GM19438 (cell line): ENCODE measurements at regions not wholly inside any gene's neighbourhood (a gene's known extent, or its start where the extent isn't known, plus 50 kb on each side); places are given as distances from the start of the nearest gene placed in this dataset.
"Not testable (repeated sequence)": the region's sequence is repeated elsewhere in the genome, so short reads cannot be mapped to it uniquely, and the experiment has no call there.

Experiments used
- ATAC-seq: cut with Tn5 transposase; IDR thresholded peaks from one replicate; pipeline ENCODE4 v1.9.1; 2021; ENCODE audit warnings: low read depth; ENCODE audit not compliant: unreplicated experiment

DNA sequence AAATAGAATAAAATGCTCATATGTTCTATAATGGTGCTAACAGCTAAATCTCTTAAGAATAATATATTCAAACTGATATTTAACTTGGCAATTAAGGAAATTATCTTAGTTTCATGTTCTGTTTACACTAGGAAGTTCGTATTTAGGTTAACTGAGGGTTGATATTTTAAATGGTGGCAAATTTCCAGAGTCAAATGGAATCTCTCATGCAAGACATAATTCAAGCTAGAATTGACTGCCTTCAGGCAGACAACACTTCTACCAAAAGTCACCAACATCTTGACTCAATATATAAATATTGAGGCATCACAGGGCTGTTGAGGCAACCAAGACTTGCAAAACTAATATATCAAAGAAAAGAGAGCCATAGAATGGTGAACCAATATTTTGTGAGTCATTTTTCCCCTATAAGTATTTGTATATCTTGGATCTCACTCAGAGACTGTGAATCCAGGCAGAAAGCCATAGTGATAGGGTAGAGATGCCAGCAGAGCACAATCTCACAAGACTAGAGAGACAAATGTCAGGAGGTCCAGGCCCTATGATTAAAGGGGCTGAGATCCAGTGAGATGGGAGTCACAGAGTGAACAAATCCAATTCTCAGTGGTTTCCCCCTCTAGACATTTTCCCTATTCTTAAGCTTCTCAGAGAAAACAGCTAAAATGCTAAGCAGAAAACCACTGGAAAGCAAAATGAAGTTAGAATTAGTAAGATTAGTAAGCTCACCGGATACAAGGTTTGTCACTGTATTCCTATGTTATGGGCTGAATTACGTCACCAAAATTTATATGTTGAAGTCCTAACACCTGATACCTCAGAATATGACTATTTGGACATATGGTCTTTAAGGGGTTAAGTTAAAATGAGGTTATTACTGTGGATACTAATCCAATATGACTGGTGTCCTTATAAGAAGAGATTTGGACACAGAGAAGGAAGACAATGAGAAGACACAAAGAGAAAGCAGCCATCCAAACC, 358.2 kb upstream of the UBE2E3 start:
- ATAC-seq = no peak

DNA sequence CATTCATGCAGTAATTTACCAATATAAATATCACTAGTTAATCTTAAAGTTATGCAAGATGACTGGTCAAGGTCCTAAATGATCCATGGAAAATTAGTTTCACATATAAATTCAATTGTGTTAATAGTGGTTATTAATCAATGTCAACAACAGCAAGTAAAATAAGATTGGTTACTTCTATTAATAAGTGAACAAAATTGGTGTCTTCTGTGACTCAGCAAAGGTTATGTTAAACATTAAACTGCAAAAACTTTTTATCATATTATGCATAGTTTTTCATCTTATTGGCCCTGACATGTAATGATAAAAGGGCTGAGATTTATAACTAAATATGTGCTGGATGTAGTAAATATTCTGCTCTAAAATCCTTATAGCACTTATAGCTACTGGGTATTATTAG, 359.0 kb upstream of the UBE2E3 start:
- no peak for ATAC-seq

DNA sequence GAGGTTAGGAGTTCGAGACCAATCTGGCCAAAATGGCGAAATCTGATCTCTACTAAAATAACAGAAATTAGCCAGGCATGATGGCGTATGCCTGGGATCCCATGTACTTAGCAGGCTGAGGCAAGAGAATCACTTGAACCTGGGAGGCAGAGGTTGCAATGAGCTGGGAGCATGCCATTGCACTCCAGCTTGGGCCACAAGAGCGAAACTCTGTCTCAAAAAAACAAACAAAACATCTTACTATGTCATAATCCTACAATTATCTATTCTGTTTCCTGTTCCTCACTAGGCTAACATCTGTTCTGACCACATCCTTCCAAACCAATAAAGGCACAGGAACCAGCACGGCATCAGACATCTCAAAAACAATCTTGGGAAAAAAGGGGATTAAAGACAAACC, 361.8 kb upstream of the UBE2E3 start:
- no peak for ATAC-seq

DNA sequence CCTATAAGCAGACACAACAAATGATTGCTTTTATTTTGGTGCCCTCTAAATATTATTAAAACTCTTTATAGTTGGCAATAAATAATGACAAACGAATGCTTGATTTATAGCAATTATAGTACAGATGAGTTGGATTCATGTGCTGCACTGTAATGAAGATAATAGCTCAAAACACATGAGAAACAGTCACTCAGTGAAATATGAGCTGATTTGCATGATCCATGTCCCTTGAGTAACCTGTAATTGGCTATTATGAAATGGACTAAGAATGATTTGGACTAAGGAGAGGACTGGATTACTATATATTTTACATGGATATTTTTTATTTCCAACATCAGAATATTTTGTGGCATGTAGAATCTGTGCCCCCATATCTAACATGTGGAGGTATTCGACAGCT, 365.6 kb upstream of the UBE2E3 start:
- no peak for ATAC-seq

DNA sequence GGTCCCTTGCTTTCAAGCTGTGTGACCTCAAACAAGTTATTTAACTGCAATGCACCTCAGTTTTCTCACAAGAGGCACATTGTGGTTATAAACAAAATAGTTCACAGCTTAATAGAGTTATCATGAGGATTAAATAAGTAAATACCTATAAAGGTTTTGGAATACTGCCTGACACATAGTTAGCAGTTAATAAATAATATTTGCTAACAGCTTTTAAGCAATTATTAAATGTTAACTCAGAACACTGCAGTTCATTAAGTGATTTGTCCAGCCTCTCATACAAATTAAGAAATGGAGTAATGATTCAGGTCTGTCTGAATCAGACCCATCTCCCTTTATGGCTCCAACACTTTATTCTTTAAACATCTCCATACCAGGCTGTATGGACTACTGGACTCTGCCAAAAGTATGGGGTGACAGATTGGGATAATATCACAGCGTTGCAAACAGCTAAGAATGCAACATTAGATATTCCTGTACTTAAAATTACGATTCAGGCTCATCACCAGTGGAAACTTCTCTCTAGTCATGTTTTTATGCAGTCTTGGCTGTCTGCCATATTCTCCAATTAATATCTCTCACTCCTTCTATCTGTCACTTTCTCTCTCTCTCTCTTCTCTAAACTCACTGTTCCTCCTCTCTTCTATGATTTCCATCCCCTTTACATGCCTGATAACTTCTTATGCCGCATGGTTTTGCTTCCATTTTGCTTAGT, 370.6 kb upstream of the UBE2E3 start:
- no peak for ATAC-seq

DNA sequence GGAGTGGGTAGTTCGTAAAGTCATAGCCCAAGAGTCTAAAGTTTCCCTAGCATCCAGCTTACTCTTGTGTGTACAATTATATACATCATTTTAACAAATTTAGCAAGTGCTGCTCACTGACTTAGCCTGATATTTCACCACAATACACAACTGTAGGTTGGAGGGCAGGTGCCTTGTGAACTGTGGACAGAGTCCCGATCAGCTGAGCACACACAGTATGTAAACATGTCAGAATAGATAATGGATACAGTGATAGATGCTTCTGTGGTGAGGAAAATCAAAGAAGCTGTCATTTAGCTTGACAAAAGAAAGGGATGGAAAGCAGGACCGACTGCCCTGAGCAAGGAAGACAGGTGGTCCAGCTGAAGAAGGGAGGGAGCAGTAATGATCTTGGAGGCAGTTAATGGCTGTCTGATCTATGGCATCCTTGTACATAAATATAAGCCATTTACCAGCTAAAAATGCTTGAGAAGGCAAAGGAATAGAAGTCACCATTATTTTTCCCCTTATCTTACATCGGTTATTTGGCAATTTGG, 372.8 kb upstream of the UBE2E3 start:
- ATAC-seq = no peak

DNA sequence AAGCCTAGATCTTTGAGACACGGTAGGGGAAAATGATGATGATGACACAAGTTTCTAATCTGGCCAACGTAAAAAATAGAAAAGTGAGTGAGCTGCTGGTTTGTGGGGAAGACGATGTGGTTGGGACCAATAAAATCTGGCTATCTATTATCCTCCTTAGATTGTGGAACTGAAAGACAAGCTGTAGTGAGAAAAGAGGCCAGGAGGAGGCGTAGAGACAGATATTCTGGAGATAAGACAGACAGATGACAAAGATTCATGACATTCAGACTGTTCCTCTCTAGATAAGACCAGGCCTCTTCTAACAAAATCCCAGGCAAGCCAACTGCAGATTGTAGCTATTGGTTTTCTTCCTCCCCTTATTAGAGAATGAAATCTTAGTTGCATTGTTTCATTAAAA, 376.3 kb upstream of the UBE2E3 start:
- peak; percentile 72 for ATAC-seq

DNA sequence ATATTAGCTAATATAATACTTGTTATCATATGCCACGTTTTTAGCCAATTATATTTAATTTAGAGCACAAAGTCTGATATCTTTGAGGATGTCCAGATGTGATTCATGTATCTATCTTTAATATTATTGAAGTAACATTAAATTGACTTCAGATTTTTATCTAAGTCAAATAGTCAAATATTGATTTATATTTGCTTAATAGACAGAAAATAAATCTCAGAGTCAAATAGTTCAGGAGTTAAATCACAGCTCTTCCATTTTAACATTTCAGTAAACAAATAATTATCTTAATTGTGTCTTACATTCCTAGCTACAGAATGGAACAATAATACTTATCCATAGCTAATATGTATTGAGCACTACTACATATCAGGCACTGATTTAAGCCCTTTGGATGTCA, 379.4 kb upstream of the UBE2E3 start:
- no peak for ATAC-seq

DNA sequence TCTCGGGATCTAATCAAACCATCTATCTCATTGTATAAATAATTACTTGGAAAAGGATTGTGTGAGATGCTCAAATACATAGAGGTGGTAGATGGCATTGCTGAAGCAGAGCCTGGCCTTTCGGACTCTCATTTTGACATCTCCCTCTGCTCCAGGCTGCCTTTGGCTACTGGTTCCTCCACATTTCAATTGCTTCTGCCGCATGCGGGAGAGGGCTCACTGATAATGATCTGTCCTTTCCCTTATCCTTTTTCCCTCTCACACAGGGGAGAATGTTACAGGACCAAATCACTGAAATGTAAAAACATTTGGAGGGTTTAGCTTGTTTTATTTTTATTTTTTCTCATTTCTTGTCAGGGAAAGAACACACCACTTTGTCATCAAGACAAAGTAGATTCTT, 380.6 kb upstream of the UBE2E3 start:
- ATAC-seq = no peak

DNA sequence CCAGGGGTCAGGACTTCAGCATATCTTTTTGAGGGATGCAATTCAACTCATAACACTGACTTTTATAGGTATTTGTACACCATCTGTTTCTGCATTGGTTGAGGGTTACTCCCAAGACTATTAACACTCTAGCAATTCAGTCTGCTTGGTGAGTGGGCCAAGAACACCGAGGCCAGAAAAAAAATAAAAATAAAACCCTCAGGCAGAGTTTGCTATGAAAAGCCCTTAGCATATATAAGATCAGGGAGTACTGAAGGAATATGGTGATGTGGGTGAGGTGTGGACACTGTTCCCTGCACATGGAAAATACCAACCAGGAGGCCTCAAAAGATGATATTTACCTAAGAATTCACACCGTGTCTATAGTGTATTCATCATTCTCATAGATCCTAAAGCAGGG, 383.2 kb upstream of the UBE2E3 start:
- no peak for ATAC-seq

DNA sequence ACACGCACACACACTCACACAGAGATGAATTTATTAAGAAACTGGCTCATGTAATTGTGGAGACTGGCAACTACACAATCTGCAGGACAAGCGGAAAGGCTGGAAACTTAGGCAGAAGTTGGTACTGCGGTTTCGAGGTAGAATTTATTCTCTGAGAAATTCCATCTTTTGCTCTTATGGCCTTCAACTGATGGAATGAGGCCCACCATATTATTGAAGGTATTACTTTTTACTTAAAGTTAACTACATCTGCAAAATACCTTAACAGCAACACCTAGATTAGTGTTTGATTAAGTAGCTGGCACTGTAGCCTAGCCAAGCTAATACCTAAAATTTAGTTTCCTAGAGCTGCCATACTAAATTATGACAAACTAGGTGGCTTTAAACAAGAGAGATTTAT, 384.0 kb upstream of the UBE2E3 start:
- ATAC-seq = no peak

DNA sequence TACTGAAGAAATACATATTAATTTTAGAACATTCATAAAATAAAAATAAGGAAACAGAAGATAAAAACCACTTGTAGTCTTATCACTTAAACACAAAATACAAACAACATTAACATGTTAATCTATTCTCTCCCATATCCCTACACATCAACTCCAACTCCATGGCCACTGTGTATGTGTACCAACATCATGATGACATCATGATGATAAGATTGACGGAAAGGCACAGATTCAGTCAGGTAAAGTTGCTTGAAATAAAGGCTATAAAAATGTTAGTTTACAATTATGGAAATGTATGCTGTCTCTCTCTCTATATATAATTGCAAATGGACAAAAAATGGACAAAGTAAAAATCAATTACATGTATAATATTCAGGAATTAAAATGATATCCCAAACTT, 388.5 kb upstream of the UBE2E3 start:
- no peak for ATAC-seq

DNA sequence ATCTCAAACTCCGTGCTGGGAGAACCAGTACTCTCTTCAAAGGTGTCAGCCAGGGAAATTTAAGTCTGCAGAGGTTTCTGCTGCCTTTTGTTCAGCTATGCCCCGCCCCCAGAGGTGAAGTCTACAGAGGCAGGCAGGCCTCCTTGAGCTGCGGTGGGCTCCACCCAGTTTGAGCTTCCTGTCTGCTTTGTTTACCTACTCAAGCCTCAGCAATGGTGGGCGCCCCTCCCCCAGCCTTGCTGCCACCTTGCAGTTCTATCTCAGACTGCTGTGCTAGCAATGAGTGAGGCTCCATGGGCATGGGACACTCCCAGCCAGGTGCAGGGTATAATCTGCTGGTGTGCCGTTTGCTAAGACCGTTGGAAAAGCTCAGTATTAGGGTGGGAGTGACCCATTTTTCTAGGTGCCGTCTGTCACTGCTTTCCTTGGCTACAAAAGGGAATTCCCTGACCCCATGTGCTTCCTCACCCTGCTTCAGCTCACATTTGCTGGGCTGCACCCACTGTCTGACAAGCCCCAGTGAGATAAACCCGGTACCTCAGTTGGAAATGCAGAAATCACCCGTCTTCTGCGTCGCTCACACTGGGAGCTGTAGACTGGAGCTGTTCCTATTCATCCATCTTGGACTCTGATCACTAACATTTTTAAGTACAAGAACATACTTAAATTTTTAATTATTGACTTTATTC, 389.2 kb upstream of the UBE2E3 start:
- ATAC-seq = not testable (repeated sequence)

DNA sequence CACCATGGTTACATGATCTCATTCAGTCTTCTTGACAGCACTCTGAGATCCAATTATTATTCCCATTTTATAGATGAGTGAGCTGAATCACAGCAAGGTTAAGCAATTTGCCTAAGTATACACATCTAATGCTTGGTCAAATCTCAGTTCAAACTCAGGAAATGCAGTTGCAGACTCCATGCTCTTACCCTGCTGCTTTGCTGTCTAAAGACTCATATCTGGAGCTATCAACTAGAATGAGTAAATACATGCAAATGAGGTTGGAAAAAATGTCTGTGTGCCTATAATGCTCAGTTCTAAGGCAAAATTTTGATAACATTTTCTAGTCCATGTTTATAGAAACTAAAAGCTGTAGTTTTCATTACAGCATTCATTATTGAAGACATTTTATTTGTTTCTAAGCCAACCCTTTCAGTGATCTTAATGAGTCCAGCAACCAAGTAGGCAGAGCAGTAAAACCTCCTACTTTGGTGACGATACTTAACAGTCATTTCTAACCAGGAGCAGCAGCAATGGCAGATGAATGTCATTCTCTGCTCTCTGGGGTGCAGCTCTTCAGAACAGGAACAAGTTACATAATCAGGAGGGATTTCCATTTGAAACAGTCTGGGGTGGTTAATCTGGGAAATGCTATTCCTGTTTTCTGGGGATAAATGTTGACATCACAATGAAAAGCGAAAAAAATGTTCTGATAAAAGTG, 396.8 kb upstream of the UBE2E3 start:
- ATAC-seq = no peak

DNA sequence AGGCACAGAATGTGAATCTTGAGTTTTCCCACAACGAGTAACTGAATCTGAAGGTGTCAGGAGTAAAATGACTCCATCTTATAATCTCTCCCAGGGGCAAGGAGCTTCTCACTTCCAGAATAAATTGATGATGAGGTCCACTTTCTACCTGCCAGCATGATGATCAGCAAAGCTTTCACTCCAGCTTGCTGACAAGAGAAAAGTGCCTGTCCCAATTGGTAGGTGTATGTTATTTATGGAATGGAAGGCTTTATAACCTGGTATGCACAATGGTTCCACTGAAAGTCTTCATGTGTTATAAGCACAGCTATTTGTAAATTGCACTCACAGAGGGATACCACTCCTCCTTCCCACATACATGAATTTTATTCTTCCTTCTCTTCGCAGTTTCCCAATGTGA, 401.0 kb upstream of the UBE2E3 start:
- no peak for ATAC-seq

DNA sequence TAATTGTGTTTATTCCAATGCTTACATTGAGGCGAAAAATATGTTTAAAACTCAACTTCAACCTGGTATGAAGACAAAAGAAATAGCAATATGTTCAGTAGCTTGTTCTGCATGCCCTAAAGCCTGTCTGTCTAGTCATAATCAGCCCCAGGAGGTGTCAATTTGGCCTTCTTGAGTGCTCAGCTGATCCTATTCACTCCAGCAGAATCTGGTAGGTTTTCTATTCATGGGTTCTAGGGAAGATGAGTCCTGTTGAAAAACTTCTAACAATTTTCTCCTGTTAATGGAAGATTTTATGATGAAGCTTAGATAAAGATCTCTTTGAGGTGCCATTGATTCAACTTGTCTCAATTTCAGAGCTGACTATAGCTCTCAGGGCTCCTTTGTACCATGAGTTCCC, 402.0 kb upstream of the UBE2E3 start:
- ATAC-seq = no peak

DNA sequence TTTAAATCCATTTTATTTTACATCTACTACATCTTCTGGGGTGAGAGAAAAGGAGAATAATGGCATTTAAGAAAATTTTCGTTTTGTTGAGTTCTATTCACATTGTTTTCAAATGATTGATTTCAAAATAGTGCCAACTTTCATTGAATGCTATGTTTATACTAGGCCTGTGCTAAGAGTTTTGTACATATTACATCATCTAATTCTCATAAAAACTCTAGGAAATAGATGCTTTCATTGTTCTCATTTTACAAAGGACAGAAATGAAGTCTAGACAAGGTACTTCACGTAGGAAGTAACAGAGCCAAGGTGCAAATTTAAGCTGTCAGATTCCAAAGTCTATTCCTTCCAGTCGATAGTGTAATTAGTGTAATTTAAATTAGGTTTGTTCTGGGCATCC, 402.8 kb upstream of the UBE2E3 start:
- no peak for ATAC-seq

DNA sequence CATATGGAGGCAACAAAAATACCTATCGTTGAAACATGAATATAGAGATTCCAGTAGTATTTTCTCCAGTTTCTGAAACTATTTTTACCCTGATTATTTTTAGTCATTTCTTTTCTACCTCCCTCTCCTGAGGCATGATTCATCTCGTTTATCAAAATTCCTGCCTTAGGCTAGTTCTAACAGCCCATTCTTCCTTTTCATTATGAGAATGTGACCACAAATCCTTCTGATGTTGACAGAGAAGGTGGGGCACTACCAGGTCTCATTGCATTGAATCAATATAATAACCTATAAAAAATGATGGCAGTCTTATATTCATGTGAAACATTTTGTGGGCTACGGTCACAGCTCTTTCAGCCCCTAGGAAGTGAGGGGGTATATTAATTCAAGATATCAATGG, 406.5 kb upstream of the UBE2E3 start:
- ATAC-seq = no peak

DNA sequence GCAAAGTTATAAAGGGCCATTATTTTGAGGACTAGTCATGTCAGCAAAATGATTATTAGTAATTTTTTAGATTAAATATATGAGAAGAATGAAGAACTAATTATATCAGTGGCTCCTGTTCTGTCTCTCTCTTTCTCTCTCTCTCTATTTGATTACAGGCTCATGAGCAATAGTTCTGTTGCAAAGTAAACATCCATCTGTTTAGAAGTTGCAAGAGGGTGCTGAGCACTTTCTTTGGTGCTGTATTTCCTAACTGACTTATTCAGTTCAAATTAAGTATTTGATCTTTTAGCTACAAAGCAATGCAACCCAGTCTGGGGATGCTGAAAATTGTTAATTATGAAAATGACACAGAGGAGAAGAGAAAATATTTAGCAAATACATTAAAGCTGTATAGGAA, 408.1 kb upstream of the UBE2E3 start:
- no peak for ATAC-seq

DNA sequence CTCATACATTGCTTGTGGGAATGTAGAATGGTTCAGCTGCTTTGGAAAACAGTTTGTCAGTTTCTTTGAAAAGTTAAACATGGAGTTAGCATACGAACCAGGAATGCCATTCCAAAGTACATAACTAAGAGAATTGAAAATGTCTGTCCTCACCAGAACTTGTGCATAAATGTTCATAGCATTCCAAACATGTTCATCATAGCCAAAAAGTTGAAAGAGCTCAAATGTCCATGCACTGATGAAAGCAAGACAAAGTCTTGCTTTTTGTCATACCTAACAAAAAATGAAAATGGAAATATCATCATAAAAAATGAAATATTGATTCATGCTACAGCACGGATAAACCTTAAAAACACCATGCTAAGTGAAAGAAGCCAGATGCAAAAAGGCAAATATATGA, 408.8 kb upstream of the UBE2E3 start:
- ATAC-seq = no peak

DNA sequence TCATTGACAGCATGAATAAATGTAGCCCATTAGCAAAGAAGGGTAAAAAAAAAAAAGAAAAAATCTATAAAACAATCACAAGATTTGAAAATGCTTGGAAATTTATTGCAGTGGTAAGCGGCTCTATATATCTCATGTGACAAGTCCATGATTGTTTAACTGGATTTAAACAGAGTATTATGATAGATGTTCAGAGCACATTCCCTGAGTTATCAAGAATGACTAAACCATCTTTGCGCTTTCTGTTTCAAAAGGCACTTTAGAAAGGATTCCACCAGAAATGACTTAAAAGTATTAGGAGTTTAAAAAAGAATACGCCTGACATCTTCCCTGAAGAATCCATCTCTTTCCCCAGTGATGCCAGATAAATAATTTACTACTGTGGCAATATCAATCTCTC, 409.5 kb upstream of the UBE2E3 start:
- no peak for ATAC-seq
